OCI-LY1 (cell line): ENCODE measurements at regions not wholly inside any gene's neighbourhood (a gene's known extent, or its start where the extent isn't known, plus 50 kb on each side); places are given as distances from the start of the nearest gene placed in this dataset.

Source experiments
- H2AFZ ChIP-seq: fragments of 200-600 bp; sonication (generic), shearing (Covaris generic); 2 replicates; pipeline ENCODE4 v1.6.0; 2014; ENCODE audit warnings: antibody characterized with exemption, mild to moderate bottlenecking, low read length
- H3F3A ChIP-seq: fragments of 200-600 bp; sonication (generic), shearing (Covaris generic); 2 replicates; pipeline ENCODE4 v1.6.0; 2014; ENCODE audit warnings: mild to moderate bottlenecking, antibody characterized with exemption, low read length, moderate library complexity; ENCODE audit not compliant: insufficient read depth
- H3K27ac ChIP-seq: fragments of 200-600 bp; sonication (generic); 2 replicates; pipeline ENCODE4 v1.5.1; 2014; ENCODE audit warnings: low read length, mixed run types, mild to moderate bottlenecking, low read depth; ENCODE audit not compliant: poor library complexity, severe bottlenecking
- H3K27me3 ChIP-seq: fragments of 200-600 bp; sonication (generic); 2 replicates; pipeline ENCODE4 v1.6.0; 2014; ENCODE audit warnings: antibody characterized with exemption, mild to moderate bottlenecking, low read length, moderate library complexity; ENCODE audit not compliant: insufficient read depth
- H3K36me3 ChIP-seq: fragments of 200-600 bp; sonication (generic); 2 replicates; pipeline ENCODE4 v1.6.1; 2014; ENCODE audit warnings: mild to moderate bottlenecking, antibody characterized with exemption, low read length, moderate library complexity, mixed read lengths; ENCODE audit not compliant: insufficient read depth
- H3K4me1 ChIP-seq: fragments of 200-600 bp; sonication (generic); 2 replicates; pipeline ENCODE4 v1.5.1; 2014; ENCODE audit warnings: mild to moderate bottlenecking, low read length, moderate library complexity; ENCODE audit not compliant: insufficient read depth, severe bottlenecking
- H3K4me2 ChIP-seq: fragments of 200-600 bp; sonication (generic), shearing (Covaris generic); 2 replicates; pipeline ENCODE4 v1.6.1; 2014; ENCODE audit warnings: low read length
- H3K4me3 ChIP-seq: fragments of 200-600 bp; sonication (generic); 2 replicates; pipeline ENCODE4 v1.5.1; 2014; ENCODE audit warnings: low read length, low read depth, mild to moderate bottlenecking, mixed read lengths; ENCODE audit not compliant: poor library complexity, severe bottlenecking
- H3K79me2 ChIP-seq: fragments of 200-600 bp; shearing (Covaris generic); 2 replicates; pipeline ENCODE4 v1.6.1; 2016; ENCODE audit warnings: mixed run types, low read length, mixed read lengths; ENCODE audit not compliant: insufficient read depth
- H3K9ac ChIP-seq: fragments of 200-600 bp; sonication (generic), shearing (Covaris generic); 2 replicates; pipeline ENCODE4 v1.6.1; 2014; ENCODE audit warnings: mild to moderate bottlenecking, low read length, mixed read lengths
- H3K9me2 ChIP-seq: fragments of 200-600 bp; sonication (generic), shearing (Covaris generic); 2 replicates; pipeline ENCODE4 v1.6.1; 2014; ENCODE audit warnings: low read depth, mild to moderate bottlenecking, low read length, mixed read lengths
- H3K9me3 ChIP-seq: fragments of 200-600 bp; shearing (Covaris generic); 2 replicates; pipeline ENCODE4 v1.6.1; 2014; ENCODE audit warnings: low read length, mixed read lengths
- H4K20me1 ChIP-seq: fragments of 200-600 bp; sonication (generic), shearing (Covaris generic); 2 replicates; pipeline ENCODE4 v1.6.0; 2016; ENCODE audit warnings: mild to moderate bottlenecking, low read length; ENCODE audit not compliant: insufficient read depth
- CTCF ChIP-seq: fragments of 200-600 bp; sonication (generic), shearing (Covaris generic); IDR thresholded peaks from 2 replicates; pipeline ENCODE4 v1.5.1; 2017; ENCODE audit warnings: mild to moderate bottlenecking, antibody characterized with exemption, low read length, moderate library complexity, mixed read lengths
- EZH2 ChIP-seq: fragments of 200-600 bp; sonication (generic), shearing (Covaris generic); IDR thresholded peaks from 2 replicates; pipeline ENCODE4 v1.8.0; 2017; ENCODE audit warnings: borderline replicate concordance, mixed run types, mild to moderate bottlenecking, antibody characterized with exemption, low read length, moderate library complexity, mixed read lengths

GRCh38 chr10:4144817-4145216 is 359.8 kb upstream of the KLF6 start:
- no peak for TF ChIP-seq CTCF
- TF ChIP-seq EZH2 = no peak
- Histone ChIP-seq H3K36me3 (no peaks in the 10 kb centered on the region), H3F3A (no peaks in the 10 kb centered on the region), H3K9me2 (no peaks in the 10 kb centered on the region), H3K9me3 (no peaks in the 10 kb centered on the region), H3K4me2 (no peak overlapping the region), H3K79me2 (no peaks in the 10 kb centered on the region), H3K27me3 (no peaks in the 10 kb centered on the region), H4K20me1 (no peaks in the 10 kb centered on the region), H3K9ac (no peak overlapping the region), H3K4me1 (no peaks in the 10 kb centered on the region), H3K4me3 (no peak overlapping the region), H2AFZ (no peak overlapping the region), H3K27ac (no peak overlapping the region)

- H3K9me3 ChIP-seq = no peaks in the 10 kb centered on the region
- H3K4me3 ChIP-seq = no peak overlapping the region
- no peak overlapping the region for H3K9ac ChIP-seq
- no peak overlapping the region for H2AFZ ChIP-seq
- no peaks in the 10 kb centered on the region for H3K36me3 ChIP-seq
- TF ChIP-seq EZH2 (no peak), CTCF (no peak)
- H3K4me2 ChIP-seq = no peak overlapping the region
- no peak overlapping the region for H3K27ac ChIP-seq
- no peaks in the 10 kb centered on the region for H3K79me2 ChIP-seq
- H3K4me1 ChIP-seq = no peaks in the 10 kb centered on the region
- H3K27me3 ChIP-seq = no peaks in the 10 kb centered on the region
- no peaks in the 10 kb centered on the region for H3F3A ChIP-seq
- no peaks in the 10 kb centered on the region for H4K20me1 ChIP-seq
- no peaks in the 10 kb centered on the region for H3K9me2 ChIP-seq
Measured at GRCh38 chr10:4141471-4141870, 356.5 kb upstream of the KLF6 start.

- Histone ChIP-seq H3K4me3 (no peak overlapping the region), H3K36me3 (no peaks in the 10 kb centered on the region), H3K9me2 (no peaks in the 10 kb centered on the region), H3K9ac (no peak overlapping the region), H3K27me3 (no peaks in the 10 kb centered on the region), H3K4me1 (no peaks in the 10 kb centered on the region), H3K27ac (no peak overlapping the region), H3F3A (no peaks in the 10 kb centered on the region), H3K9me3 (no peaks in the 10 kb centered on the region), H3K79me2 (no peaks in the 10 kb centered on the region), H2AFZ (no peak overlapping the region), H3K4me2 (no peak overlapping the region), H4K20me1 (no peaks in the 10 kb centered on the region)
- TF ChIP-seq CTCF (no peak), EZH2 (no peak)
Measured at GRCh38 chr10:4138146-4138721, 353.2 kb upstream of the KLF6 start.
